ENCODE measurements at regions not wholly inside any gene's neighbourhood (a gene's known extent, or its start where the extent isn't known, plus 50 kb on each side); places are given as distances from the start of the nearest gene placed in this dataset.
"Not testable (repeated sequence)": the region's sequence is repeated elsewhere in the genome, so short reads cannot be mapped to it uniquely, and the experiment has no call there.

GRCh38 chr13:20312292-20312691 lies 80.2 kb upstream of the GJB6 start:
- no peak for TF ChIP-seq CTCF (conservative IDR thresholded peaks at IDR 0.05; ENCODE audit: low read length)
- no peak overlapping the region for H3K4me3 ChIP-seq (ENCODE audit: low read length)
- DNase-seq (ENCODE audit: low read depth) = no peak

GRCh38 chr13:20311596-20311995 lies 79.5 kb upstream of the GJB6 start:
- TF ChIP-seq CTCF (conservative IDR thresholded peaks at IDR 0.05; ENCODE audit: low read length) = no peak
- no peak for DNase-seq (ENCODE audit: low read depth)
- H3K4me3 ChIP-seq (ENCODE audit: low read length) = no peak overlapping the region

GRCh38 chr13:20311022-20311421 lies 78.9 kb upstream of the GJB6 start:
- H3K4me3 ChIP-seq (ENCODE audit: low read length) = no peak overlapping the region
- no peak for DNase-seq (ENCODE audit: low read depth)
- TF ChIP-seq CTCF (conservative IDR thresholded peaks at IDR 0.05; ENCODE audit: low read length) = no peak

GRCh38 chr13:20306039-20306438 lies 73.9 kb upstream of the GJB6 start:
- TF ChIP-seq CTCF (conservative IDR thresholded peaks at IDR 0.05; ENCODE audit: low read length) = no peak
- no peak for DNase-seq (ENCODE audit: low read depth)
- no peak overlapping the region for H3K4me3 ChIP-seq (ENCODE audit: low read length)

- DNase-seq (ENCODE audit: low read depth) = no peak
- H3K4me3 ChIP-seq (ENCODE audit: low read length) = no peak overlapping the region
- no peak; the same call in 1 of the 2 replicates for TF ChIP-seq CTCF (conservative IDR thresholded peaks at IDR 0.05; ENCODE audit: low read length)
Measured at GRCh38 chr13:20305587-20305986, 73.5 kb upstream of the GJB6 start.

GRCh38 chr13:20304061-20304460 lies 71.9 kb upstream of the GJB6 start:
- not testable (repeated sequence) for DNase-seq (ENCODE audit: low read depth); H3K4me3 ChIP-seq (ENCODE audit: low read length)

- DNase-seq (ENCODE audit: low read depth) = peak; percentile 8
- no peak overlapping the region for H3K4me3 ChIP-seq (ENCODE audit: low read length)
- no peak for TF ChIP-seq CTCF (conservative IDR thresholded peaks at IDR 0.05; ENCODE audit: low read length)
Measured at GRCh38 chr13:20303636-20304035, 71.5 kb upstream of the GJB6 start.
